GM23248 (cell line): ENCODE measurements at regions not wholly inside any gene's neighbourhood (a gene's known extent, or its start where the extent isn't known, plus 50 kb on each side); places are given as distances from the start of the nearest gene placed in this dataset.

Experiments used
- EZH2 ChIP-seq: fragments of 200-600 bp; sonication (generic); IDR thresholded peaks from 2 replicates; pipeline ENCODE4 v1.6.1; 2018; ENCODE audit warnings: antibody characterized with exemption, mild to moderate bottlenecking; ENCODE audit not compliant: insufficient read depth, poor library complexity, severe bottlenecking
- EZH2phosphoT487 ChIP-seq: fragments of 200-600 bp; sonication (generic); IDR thresholded peaks from 2 replicates; pipeline ENCODE4 v1.6.1; 2018; ENCODE audit warnings: antibody characterized with exemption, moderate library complexity, mild to moderate bottlenecking, low read depth; ENCODE audit not compliant: insufficient read depth

GRCh38 chr13:31073859-31074718 is 87.6 kb downstream of the HSPH1 start:
- TF ChIP-seq EZH2phosphoT487 (no peak), EZH2 (no peak)
